DND-41 (cell line): ENCODE measurements at regions not wholly inside any gene's neighbourhood (a gene's known extent, or its start where the extent isn't known, plus 50 kb on each side); places are given as distances from the start of the nearest gene placed in this dataset.

Experiments used
- CTCF ChIP-seq: IDR thresholded peaks from 2 replicates; pipeline ENCODE4 v1.5.1; 2012; ENCODE audit warnings: borderline replicate concordance, low read length, moderate library complexity, mild to moderate bottlenecking; ENCODE audit not compliant: poor library complexity, severe bottlenecking; ENCODE audit errors: extremely low read depth
- EZH2 ChIP-seq: IDR thresholded peaks from 3 replicates; pipeline ENCODE4 v1.6.1; 2012; ENCODE audit warnings: borderline replicate concordance, low read depth, mild to moderate bottlenecking, moderate library complexity, low read length, inconsistent platforms; ENCODE audit not compliant: severe bottlenecking

- TF ChIP-seq CTCF = no peak
- no peak for TF ChIP-seq EZH2
Measured at GRCh38 chr11:134941326-134941725, 529.3 kb upstream of the B3GAT1 start.
